ENCODE measurements at regions not wholly inside any gene's neighbourhood (a gene's known extent, or its start where the extent isn't known, plus 50 kb on each side); places are given as distances from the start of the nearest gene placed in this dataset.

DNA sequence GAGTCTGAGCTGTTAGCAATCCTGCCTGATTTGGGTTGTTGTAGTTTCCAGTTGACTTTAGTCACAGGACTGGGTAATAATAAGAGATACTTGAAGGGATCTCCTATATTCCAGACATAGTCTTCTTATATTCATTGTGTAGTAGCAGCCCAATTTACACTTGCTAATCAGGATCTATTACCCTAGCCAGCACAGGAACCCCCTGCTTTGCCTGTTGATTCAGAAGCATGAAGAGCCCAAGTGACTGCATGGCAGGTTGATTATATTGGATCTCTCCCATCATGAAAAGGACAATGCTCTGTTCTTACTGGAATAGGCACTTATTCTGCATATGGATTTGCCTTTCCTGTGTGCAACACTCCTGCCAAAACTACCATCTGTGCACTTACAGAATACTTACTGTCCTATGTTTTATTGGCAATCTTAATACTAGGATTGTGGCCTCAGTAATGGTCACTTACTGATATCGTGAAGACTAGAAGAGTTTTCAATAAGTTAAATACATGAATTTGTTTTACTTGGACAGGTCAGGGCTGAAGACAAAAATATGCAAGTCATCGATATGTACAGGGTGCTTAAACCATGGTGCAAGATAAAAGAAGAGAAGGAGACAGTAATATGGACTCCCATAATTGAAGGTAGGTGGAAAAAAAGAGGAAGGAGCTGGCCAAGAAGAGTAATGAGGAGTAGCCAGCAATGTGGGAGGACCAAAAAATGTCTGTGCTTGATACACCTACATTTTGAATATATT, 304.1 kb downstream of the MCTP2 start:
- Histone ChIP-seq H3K4ac (ENCODE audit: low read depth, low read length) (no peak overlapping the region), H2BK15ac (replicated peaks; ENCODE audit: low read depth) (no peak overlapping the region), H3K4me1 (ENCODE audit: control insufficient read depth, low read depth, low read length) (peaks cover 18% of the 10 kb centered on the region), H3K9ac (ENCODE audit: low read length) (no peak overlapping the region), H3K27me3 (ENCODE audit: insufficient read depth, low read length, poor library complexity) (no peaks in the 10 kb centered on the region), H3K4me3 (ENCODE audit: low read length) (no peak overlapping the region), H3K79me1 (ENCODE audit: low read length) (no peaks in the 10 kb centered on the region), H3K56ac (ENCODE audit: low read length) (no peak overlapping the region), H4K5ac (ENCODE audit: low read length) (no peak overlapping the region), H3K4me2 (ENCODE audit: low read length) (no peak overlapping the region), H2BK5ac (ENCODE audit: low read length) (peak overlapping the region; percentile 29), H3K36me3 (ENCODE audit: control insufficient read depth, insufficient read depth, low read length) (no peaks in the 10 kb centered on the region), H2BK120ac (ENCODE audit: low read depth, low read length) (no peak overlapping the region), H3K27ac (ENCODE audit: low read depth, low read length) (no peak overlapping the region), H2AK5ac (ENCODE audit: low read length) (no peak overlapping the region), H3K23ac (ENCODE audit: low read length) (no peak overlapping the region), H4K8ac (ENCODE audit: low read depth, low read length) (no peak overlapping the region), H3K18ac (ENCODE audit: low read length) (peak overlapping the region; percentile 28), H3K79me2 (ENCODE audit: control insufficient read depth, insufficient read depth, low read length) (no peaks in the 10 kb centered on the region)
- no CpG with 5 or more reads among the region's 2 CpGs for WGBS (ENCODE audit: extremely low coverage, insufficient coverage, low lambda C conversion rate)
- peak; percentile 68 for DNase-seq

DNA sequence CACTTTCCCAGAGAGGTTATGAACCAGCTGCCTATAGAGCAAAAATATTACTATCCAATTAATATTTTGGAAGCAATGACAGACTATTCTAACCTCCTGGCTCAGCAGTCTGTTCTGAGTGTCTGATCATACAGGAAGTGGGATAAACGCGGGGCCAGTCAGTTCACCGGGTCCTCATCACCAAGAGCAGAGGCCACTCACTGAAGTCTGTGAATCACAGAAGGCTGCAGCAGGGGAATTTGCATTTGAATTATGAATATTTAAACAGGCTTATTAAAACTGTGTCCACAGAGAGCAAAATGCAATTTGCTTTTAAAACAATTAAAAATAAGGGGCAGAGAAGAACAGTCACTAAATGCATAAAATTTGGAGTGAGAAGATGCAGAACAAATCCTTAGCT, 305.2 kb downstream of the MCTP2 start:
- Histone ChIP-seq H3K36me3 (ENCODE audit: control insufficient read depth, insufficient read depth, low read length) (no peaks in the 10 kb centered on the region), H3K4ac (ENCODE audit: low read depth, low read length) (no peak overlapping the region), H2BK120ac (ENCODE audit: low read depth, low read length) (no peak overlapping the region), H3K27me3 (ENCODE audit: insufficient read depth, low read length, poor library complexity) (no peaks in the 10 kb centered on the region), H2BK5ac (ENCODE audit: low read length) (no peak overlapping the region), H3K56ac (ENCODE audit: low read length) (no peak overlapping the region), H4K5ac (ENCODE audit: low read length) (no peak overlapping the region), H3K23ac (ENCODE audit: low read length) (no peak overlapping the region), H3K4me1 (ENCODE audit: control insufficient read depth, low read depth, low read length) (peaks cover 18% of the 10 kb centered on the region), H3K4me3 (ENCODE audit: low read length) (no peak overlapping the region), H2BK15ac (replicated peaks; ENCODE audit: low read depth) (no peak overlapping the region), H3K18ac (ENCODE audit: low read length) (peak overlapping the region; percentile 64), H3K27ac (ENCODE audit: low read depth, low read length) (no peak overlapping the region), H3K4me2 (ENCODE audit: low read length) (no peak overlapping the region), H2AK5ac (ENCODE audit: low read length) (no peak overlapping the region), H4K8ac (ENCODE audit: low read depth, low read length) (no peak overlapping the region), H3K9ac (ENCODE audit: low read length) (no peak overlapping the region), H3K79me1 (ENCODE audit: low read length) (no peaks in the 10 kb centered on the region), H3K79me2 (ENCODE audit: control insufficient read depth, insufficient read depth, low read length) (no peaks in the 10 kb centered on the region)
- WGBS (ENCODE audit: extremely low coverage, insufficient coverage, low lambda C conversion rate) = no CpG with 5 or more reads among the region's 3 CpGs
- no peak for DNase-seq

DNA sequence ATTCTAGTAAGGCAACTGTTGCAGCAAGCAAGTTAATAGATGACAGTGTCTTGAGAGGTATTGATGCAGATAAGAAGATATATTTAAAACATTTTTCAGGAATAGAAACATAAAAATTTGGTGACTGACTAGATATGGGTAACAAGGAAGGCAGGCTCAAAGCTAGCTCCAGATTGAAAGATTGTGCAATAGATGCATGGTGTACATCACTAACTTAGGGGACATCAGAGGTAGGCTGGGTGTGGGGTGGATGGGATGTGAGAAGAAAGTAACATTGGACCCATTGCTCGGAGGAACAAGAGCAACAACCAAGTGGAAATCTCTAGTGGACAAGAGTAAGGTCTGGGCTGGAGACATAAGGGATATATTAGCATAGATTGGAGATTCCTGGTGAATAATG, 306.9 kb downstream of the MCTP2 start:
- WGBS (ENCODE audit: extremely low coverage, insufficient coverage, low lambda C conversion rate) = no CpG with 5 or more reads among the region's 1 CpG
- Histone ChIP-seq H2BK120ac (ENCODE audit: low read depth, low read length) (no peak overlapping the region), H3K79me1 (ENCODE audit: low read length) (no peaks in the 10 kb centered on the region), H3K4me3 (ENCODE audit: low read length) (no peak overlapping the region), H4K8ac (ENCODE audit: low read depth, low read length) (no peak overlapping the region), H3K4me1 (ENCODE audit: control insufficient read depth, low read depth, low read length) (peaks cover 10% of the 10 kb centered on the region), H4K5ac (ENCODE audit: low read length) (peak overlapping the region; percentile 73), H2BK5ac (ENCODE audit: low read length) (no peak overlapping the region), H3K18ac (ENCODE audit: low read length) (no peak overlapping the region), H3K27ac (ENCODE audit: low read depth, low read length) (no peak overlapping the region), H2AK5ac (ENCODE audit: low read length) (no peak overlapping the region), H2BK15ac (replicated peaks; ENCODE audit: low read depth) (no peak overlapping the region), H3K27me3 (ENCODE audit: insufficient read depth, low read length, poor library complexity) (no peaks in the 10 kb centered on the region), H3K23ac (ENCODE audit: low read length) (no peak overlapping the region), H3K4ac (ENCODE audit: low read depth, low read length) (no peak overlapping the region), H3K4me2 (ENCODE audit: low read length) (no peak overlapping the region), H3K56ac (ENCODE audit: low read length) (no peak overlapping the region), H3K36me3 (ENCODE audit: control insufficient read depth, insufficient read depth, low read length) (no peaks in the 10 kb centered on the region), H3K9ac (ENCODE audit: low read length) (no peak overlapping the region), H3K79me2 (ENCODE audit: control insufficient read depth, insufficient read depth, low read length) (no peaks in the 10 kb centered on the region)
- no peak for DNase-seq

DNA sequence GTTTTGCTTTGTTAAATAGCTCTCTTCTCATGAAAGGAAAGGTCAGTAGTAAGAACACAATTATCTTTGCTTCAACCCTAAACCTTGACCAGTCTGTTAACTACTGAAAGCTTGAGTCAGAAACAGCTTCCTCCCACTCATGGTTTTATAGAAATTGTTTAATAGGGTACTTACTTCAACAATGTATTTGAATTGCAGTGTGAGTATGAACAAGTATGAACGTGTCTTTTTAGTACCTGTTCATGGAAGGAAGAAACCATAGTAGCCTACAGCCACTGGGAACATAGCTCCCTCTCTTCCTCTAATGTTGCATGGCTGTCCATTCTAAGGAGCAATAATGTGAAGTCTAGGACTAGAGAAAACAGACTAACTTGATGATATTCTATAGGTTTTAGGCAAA, 311.0 kb downstream of the MCTP2 start:
- Histone ChIP-seq H3K27me3 (ENCODE audit: insufficient read depth, low read length, poor library complexity) (no peaks in the 10 kb centered on the region), H3K56ac (ENCODE audit: low read length) (no peak overlapping the region), H4K5ac (ENCODE audit: low read length) (no peak overlapping the region), H3K9ac (ENCODE audit: low read length) (no peak overlapping the region), H2AK5ac (ENCODE audit: low read length) (no peak overlapping the region), H3K4me3 (ENCODE audit: low read length) (no peak overlapping the region), H3K36me3 (ENCODE audit: control insufficient read depth, insufficient read depth, low read length) (no peaks in the 10 kb centered on the region), H2BK5ac (ENCODE audit: low read length) (no peak overlapping the region), H2BK15ac (replicated peaks; ENCODE audit: low read depth) (no peak overlapping the region), H3K18ac (ENCODE audit: low read length) (no peak overlapping the region), H3K4ac (ENCODE audit: low read depth, low read length) (no peak overlapping the region), H4K8ac (ENCODE audit: low read depth, low read length) (no peak overlapping the region), H3K27ac (ENCODE audit: low read depth, low read length) (no peak overlapping the region), H3K4me2 (ENCODE audit: low read length) (no peak overlapping the region), H3K79me1 (ENCODE audit: low read length) (no peaks in the 10 kb centered on the region), H2BK120ac (ENCODE audit: low read depth, low read length) (no peak overlapping the region), H3K79me2 (ENCODE audit: control insufficient read depth, insufficient read depth, low read length) (no peaks in the 10 kb centered on the region), H3K23ac (ENCODE audit: low read length) (no peak overlapping the region), H3K4me1 (ENCODE audit: control insufficient read depth, low read depth, low read length) (peaks cover 6% of the 10 kb centered on the region)
- WGBS (ENCODE audit: extremely low coverage, insufficient coverage, low lambda C conversion rate) = no CpG with 5 or more reads among the region's 1 CpG
- no peak for DNase-seq

- no peak overlapping the region for H3K9ac ChIP-seq (ENCODE audit: low read length)
- no peak overlapping the region for H2BK15ac ChIP-seq (replicated peaks; ENCODE audit: low read depth)
- H3K36me3 ChIP-seq (ENCODE audit: control insufficient read depth, insufficient read depth, low read length) = no peaks in the 10 kb centered on the region
- no peak overlapping the region for H3K23ac ChIP-seq (ENCODE audit: low read length)
- no peak for DNase-seq
- H3K4me1 ChIP-seq (ENCODE audit: control insufficient read depth, low read depth, low read length) = peaks cover 2% of the 10 kb centered on the region
- H3K79me2 ChIP-seq (ENCODE audit: control insufficient read depth, insufficient read depth, low read length) = no peaks in the 10 kb centered on the region
- WGBS (ENCODE audit: extremely low coverage, insufficient coverage, low lambda C conversion rate) = no CpG with 5 or more reads among the region's 2 CpGs
- no peaks in the 10 kb centered on the region for H3K79me1 ChIP-seq (ENCODE audit: low read length)
- H3K27ac ChIP-seq (ENCODE audit: low read depth, low read length) = no peak overlapping the region
- no peak overlapping the region for H3K56ac ChIP-seq (ENCODE audit: low read length)
- no peak overlapping the region for H3K4me3 ChIP-seq (ENCODE audit: low read length)
- H2BK120ac ChIP-seq (ENCODE audit: low read depth, low read length) = no peak overlapping the region
- H4K8ac ChIP-seq (ENCODE audit: low read depth, low read length) = no peak overlapping the region
- H3K27me3 ChIP-seq (ENCODE audit: insufficient read depth, low read length, poor library complexity) = no peaks in the 10 kb centered on the region
- H3K4ac ChIP-seq (ENCODE audit: low read depth, low read length) = no peak overlapping the region
- no peak overlapping the region for H4K5ac ChIP-seq (ENCODE audit: low read length)
- H2BK5ac ChIP-seq (ENCODE audit: low read length) = no peak overlapping the region
- no peak overlapping the region for H3K4me2 ChIP-seq (ENCODE audit: low read length)
- H3K18ac ChIP-seq (ENCODE audit: low read length) = no peak overlapping the region
- H2AK5ac ChIP-seq (ENCODE audit: low read length) = no peak overlapping the region
These were observed 315.4 kb downstream of the MCTP2 start for GRCh38 chr15:94546808-94547207.

DNA sequence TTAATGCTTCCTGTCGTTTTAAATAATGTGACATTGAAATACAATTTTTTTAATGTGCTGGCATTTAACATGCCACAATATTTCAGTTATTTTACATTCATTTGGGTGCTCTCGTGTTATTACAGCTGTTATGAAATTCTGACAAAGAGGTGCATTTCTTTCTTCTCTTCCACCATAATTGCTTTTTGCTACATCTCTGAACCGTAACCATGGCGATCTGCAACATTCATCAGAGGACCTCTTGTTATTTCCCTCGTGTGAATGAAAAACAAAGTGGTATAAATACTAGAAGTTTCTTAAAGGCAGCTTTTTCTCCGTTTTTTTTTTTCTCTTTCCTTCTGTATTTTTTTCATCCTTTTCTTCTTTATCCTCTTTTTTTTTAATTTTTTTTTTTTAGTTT, 316.4 kb downstream of the MCTP2 start:
- H3K18ac ChIP-seq (ENCODE audit: low read length) = no peak overlapping the region
- H3K27me3 ChIP-seq (ENCODE audit: insufficient read depth, low read length, poor library complexity) = no peaks in the 10 kb centered on the region
- no peak overlapping the region for H3K27ac ChIP-seq (ENCODE audit: low read depth, low read length)
- H3K4me2 ChIP-seq (ENCODE audit: low read length) = no peak overlapping the region
- H3K9ac ChIP-seq (ENCODE audit: low read length) = no peak overlapping the region
- H2BK15ac ChIP-seq (replicated peaks; ENCODE audit: low read depth) = no peak overlapping the region
- no peaks in the 10 kb centered on the region for H3K79me2 ChIP-seq (ENCODE audit: control insufficient read depth, insufficient read depth, low read length)
- no peak overlapping the region for H3K4me3 ChIP-seq (ENCODE audit: low read length)
- H2BK120ac ChIP-seq (ENCODE audit: low read depth, low read length) = no peak overlapping the region
- H3K79me1 ChIP-seq (ENCODE audit: low read length) = no peaks in the 10 kb centered on the region
- no CpG with 5 or more reads among the region's 6 CpGs for WGBS (ENCODE audit: extremely low coverage, insufficient coverage, low lambda C conversion rate)
- no peak overlapping the region for H4K5ac ChIP-seq (ENCODE audit: low read length)
- no peaks in the 10 kb centered on the region for H3K36me3 ChIP-seq (ENCODE audit: control insufficient read depth, insufficient read depth, low read length)
- no peak overlapping the region for H3K4ac ChIP-seq (ENCODE audit: low read depth, low read length)
- peaks cover 2% of the 10 kb centered on the region for H3K4me1 ChIP-seq (ENCODE audit: control insufficient read depth, low read depth, low read length)
- no peak for DNase-seq
- no peak overlapping the region for H3K23ac ChIP-seq (ENCODE audit: low read length)
- no peak overlapping the region for H4K8ac ChIP-seq (ENCODE audit: low read depth, low read length)
- H3K56ac ChIP-seq (ENCODE audit: low read length) = no peak overlapping the region
- H2AK5ac ChIP-seq (ENCODE audit: low read length) = no peak overlapping the region
- no peak overlapping the region for H2BK5ac ChIP-seq (ENCODE audit: low read length)
